HG03565 (cell line): ENCODE measurements at regions not wholly inside any gene's neighbourhood (a gene's known extent, or its start where the extent isn't known, plus 50 kb on each side); places are given as distances from the start of the nearest gene placed in this dataset.
"Not testable (repeated sequence)": the region's sequence is repeated elsewhere in the genome, so short reads cannot be mapped to it uniquely, and the experiment has no call there.

Experiments
- ATAC-seq: cut with Tn5 transposase; IDR thresholded peaks from one replicate; pipeline ENCODE4 v1.9.1; 2021; ENCODE audit warnings: mild to moderate bottlenecking, moderate library complexity; ENCODE audit not compliant: unreplicated experiment

- no peak for ATAC-seq
Observed at GRCh38 chr2:109052922-109053321, 63.9 kb upstream of the EDAR start.

- ATAC-seq: no peak
Observed at GRCh38 chr2:109049022-109049421, 60.0 kb upstream of the EDAR start.

GRCh38 chr2:109048163-109048562 lies 59.1 kb upstream of the EDAR start:
- no peak for ATAC-seq

- ATAC-seq: not testable (repeated sequence)
Observed at GRCh38 chr2:109047569-109047968, 58.5 kb upstream of the EDAR start.

- ATAC-seq: peak; percentile 96
Observed at GRCh38 chr2:109046925-109047508, 58.0 kb upstream of the EDAR start.

GRCh38 chr2:109045505-109045904 lies 56.5 kb upstream of the EDAR start:
- no peak for ATAC-seq

- no peak for ATAC-seq
Observed at GRCh38 chr2:109038992-109039391, 50.0 kb upstream of the EDAR start.
